Activated CD8-positive, alpha-beta memory T cell treated with anti-CD3 and anti-CD28 coated beads, Interleukin-2, amount 50 U/mL, for 1 hour (primary cell): ENCODE measurements at regions not wholly inside any gene's neighbourhood (a gene's known extent, or its start where the extent isn't known, plus 50 kb on each side); places are given as distances from the start of the nearest gene placed in this dataset.

Experiments used
- DNase-seq: peaks from one replicate; pipeline ENCODE4 v3.0.0-alpha.2; 2020; ENCODE audit errors: extremely low read depth

GRCh38 chr9:28912621-28913020 is 1339.3 kb upstream of the C9orf72 start:
- DNase-seq = no peak

GRCh38 chr9:28915202-28915930 is 1342.1 kb upstream of the C9orf72 start:
- no peak for DNase-seq

- no peak for DNase-seq
Measured at GRCh38 chr9:28916348-28916747, 1343.1 kb upstream of the C9orf72 start.

- DNase-seq = no peak
Measured at GRCh38 chr9:28921857-28922500, 1348.7 kb upstream of the C9orf72 start.

- DNase-seq = no peak
Measured at GRCh38 chr9:28922891-28923290, 1349.6 kb upstream of the C9orf72 start.

GRCh38 chr9:28923351-28923750 is 1350.1 kb upstream of the C9orf72 start:
- DNase-seq = no peak

- DNase-seq = no peak
Measured at GRCh38 chr9:28925157-28925556, 1351.9 kb upstream of the C9orf72 start.

GRCh38 chr9:28926306-28926705 is 1353.0 kb upstream of the C9orf72 start:
- no peak for DNase-seq

GRCh38 chr9:28927691-28928090 is 1354.4 kb upstream of the C9orf72 start:
- no peak for DNase-seq

GRCh38 chr9:28929433-28929832 is 1356.2 kb upstream of the C9orf72 start:
- no peak for DNase-seq

- no peak for DNase-seq
Measured at GRCh38 chr9:28930766-28931165, 1357.5 kb upstream of the C9orf72 start.

- no peak for DNase-seq
Measured at GRCh38 chr9:28934111-28934510, 1360.8 kb upstream of the C9orf72 start.

GRCh38 chr9:28938981-28939380 is 1365.7 kb upstream of the C9orf72 start:
- DNase-seq = no peak

- DNase-seq = no peak
Measured at GRCh38 chr9:28941856-28942255, 1368.6 kb upstream of the C9orf72 start.

- DNase-seq = no peak
Measured at GRCh38 chr9:28942941-28943340, 1369.7 kb upstream of the C9orf72 start.

GRCh38 chr9:28946648-28947047 is 1373.4 kb upstream of the C9orf72 start:
- no peak for DNase-seq

GRCh38 chr9:28951945-28952344 is 1378.7 kb upstream of the C9orf72 start:
- DNase-seq = no peak

GRCh38 chr9:28956116-28956880 is 1383.0 kb upstream of the C9orf72 start:
- no peak for DNase-seq

- DNase-seq = no peak
Measured at GRCh38 chr9:28960602-28961001, 1387.3 kb upstream of the C9orf72 start.

- DNase-seq = no peak
Measured at GRCh38 chr9:28961623-28962022, 1388.3 kb upstream of the C9orf72 start.

GRCh38 chr9:28967226-28967625 is 1393.9 kb upstream of the C9orf72 start:
- DNase-seq = no peak

GRCh38 chr9:28970241-28970654 is 1397.0 kb upstream of the C9orf72 start:
- no peak for DNase-seq

- no peak for DNase-seq
Measured at GRCh38 chr9:28971881-28972280, 1398.6 kb upstream of the C9orf72 start.
